ENCODE measurements at regions not wholly inside any gene's neighbourhood (a gene's known extent, or its start where the extent isn't known, plus 50 kb on each side); places are given as distances from the start of the nearest gene placed in this dataset.

DNA sequence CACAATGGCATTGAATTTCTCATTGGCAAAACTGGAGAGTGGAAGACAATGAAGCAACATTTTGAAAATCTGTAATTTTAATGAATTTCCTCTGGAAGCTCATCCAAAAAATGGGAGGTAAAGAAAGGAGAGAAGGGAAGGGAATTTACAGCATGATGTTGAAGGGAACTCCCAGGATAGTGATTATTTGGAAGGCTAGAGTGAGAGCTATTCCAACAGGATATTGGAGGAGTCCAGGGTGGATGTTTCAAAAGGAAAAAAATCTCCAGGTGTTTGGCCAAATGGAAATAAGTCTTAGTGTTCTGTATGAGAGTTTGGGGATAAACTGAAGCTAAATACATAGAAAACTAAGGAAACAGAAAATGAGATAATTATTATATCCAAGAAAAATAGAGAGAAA is 106.2 kb downstream of the IZUMO3 start:
- TF ChIP-seq, protein P1, sequence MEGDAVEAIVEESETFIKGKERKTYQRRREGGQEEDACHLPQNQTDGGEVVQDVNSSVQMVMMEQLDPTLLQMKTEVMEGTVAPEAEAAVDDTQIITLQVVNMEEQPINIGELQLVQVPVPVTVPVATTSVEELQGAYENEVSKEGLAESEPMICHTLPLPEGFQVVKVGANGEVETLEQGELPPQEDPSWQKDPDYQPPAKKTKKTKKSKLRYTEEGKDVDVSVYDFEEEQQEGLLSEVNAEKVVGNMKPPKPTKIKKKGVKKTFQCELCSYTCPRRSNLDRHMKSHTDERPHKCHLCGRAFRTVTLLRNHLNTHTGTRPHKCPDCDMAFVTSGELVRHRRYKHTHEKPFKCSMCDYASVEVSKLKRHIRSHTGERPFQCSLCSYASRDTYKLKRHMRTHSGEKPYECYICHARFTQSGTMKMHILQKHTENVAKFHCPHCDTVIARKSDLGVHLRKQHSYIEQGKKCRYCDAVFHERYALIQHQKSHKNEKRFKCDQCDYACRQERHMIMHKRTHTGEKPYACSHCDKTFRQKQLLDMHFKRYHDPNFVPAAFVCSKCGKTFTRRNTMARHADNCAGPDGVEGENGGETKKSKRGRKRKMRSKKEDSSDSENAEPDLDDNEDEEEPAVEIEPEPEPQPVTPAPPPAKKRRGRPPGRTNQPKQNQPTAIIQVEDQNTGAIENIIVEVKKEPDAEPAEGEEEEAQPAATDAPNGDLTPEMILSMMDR (IDR thresholded peaks at IDR 0.05), result no peak
- TF ChIP-seq POLR2A (IDR thresholded peaks at IDR 0.05) (no peak), EP300 (IDR thresholded peaks at IDR 0.05) (no peak)

Measured in ovary (tissue), 3 donors.